ENCODE measurements at regions not wholly inside any gene's neighbourhood (a gene's known extent, or its start where the extent isn't known, plus 50 kb on each side); places are given as distances from the start of the nearest gene placed in this dataset.

- no peak for DNase-seq (ENCODE audit: low spot score)
- in situ Hi-C loops (cut with MboI; ENCODE audit: low pct_unique_long_range_greater_than_20kb, low sequenced_read_pairs, unreplicated experiment), result no loop called here
- TF ChIP-seq, protein P1, sequence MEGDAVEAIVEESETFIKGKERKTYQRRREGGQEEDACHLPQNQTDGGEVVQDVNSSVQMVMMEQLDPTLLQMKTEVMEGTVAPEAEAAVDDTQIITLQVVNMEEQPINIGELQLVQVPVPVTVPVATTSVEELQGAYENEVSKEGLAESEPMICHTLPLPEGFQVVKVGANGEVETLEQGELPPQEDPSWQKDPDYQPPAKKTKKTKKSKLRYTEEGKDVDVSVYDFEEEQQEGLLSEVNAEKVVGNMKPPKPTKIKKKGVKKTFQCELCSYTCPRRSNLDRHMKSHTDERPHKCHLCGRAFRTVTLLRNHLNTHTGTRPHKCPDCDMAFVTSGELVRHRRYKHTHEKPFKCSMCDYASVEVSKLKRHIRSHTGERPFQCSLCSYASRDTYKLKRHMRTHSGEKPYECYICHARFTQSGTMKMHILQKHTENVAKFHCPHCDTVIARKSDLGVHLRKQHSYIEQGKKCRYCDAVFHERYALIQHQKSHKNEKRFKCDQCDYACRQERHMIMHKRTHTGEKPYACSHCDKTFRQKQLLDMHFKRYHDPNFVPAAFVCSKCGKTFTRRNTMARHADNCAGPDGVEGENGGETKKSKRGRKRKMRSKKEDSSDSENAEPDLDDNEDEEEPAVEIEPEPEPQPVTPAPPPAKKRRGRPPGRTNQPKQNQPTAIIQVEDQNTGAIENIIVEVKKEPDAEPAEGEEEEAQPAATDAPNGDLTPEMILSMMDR (IDR thresholded peaks at IDR 0.05; ENCODE audit: extremely low read depth, insufficient read depth, missing control alignments), result no peak
Observed at GRCh38 chr5:174239718-174240117, 194.2 kb downstream of the NSG2 start.

DNA sequence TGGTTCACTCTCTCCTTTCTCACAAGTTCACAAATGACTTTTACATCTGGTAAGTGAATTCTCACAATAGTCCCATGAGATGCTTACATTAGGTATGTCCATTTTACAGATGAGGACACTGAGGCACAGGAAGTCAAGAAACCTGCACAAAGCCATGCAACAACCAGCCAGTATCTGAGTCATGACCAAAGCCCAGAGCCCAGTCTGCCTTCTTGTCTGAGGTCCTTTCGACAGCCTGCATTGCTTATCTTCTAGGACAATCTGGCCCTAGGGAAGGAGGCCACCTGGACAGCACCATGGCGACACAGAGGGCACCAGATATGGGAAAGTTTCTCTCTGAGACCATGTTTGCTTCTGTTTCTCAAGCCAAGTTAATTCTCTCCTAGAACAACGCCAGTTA lies 197.1 kb downstream of the NSG2 start:
- DNase-seq (ENCODE audit: low spot score), result no peak
- TF ChIP-seq, protein P1 (IDR thresholded peaks at IDR 0.05; ENCODE audit: extremely low read depth, insufficient read depth, missing control alignments), result no peak
- in situ Hi-C loops (cut with MboI; ENCODE audit: low pct_unique_long_range_greater_than_20kb, low sequenced_read_pairs, unreplicated experiment), result no loop called here

- DNase-seq (ENCODE audit: low spot score), result no peak
- in situ Hi-C loops (cut with MboI; ENCODE audit: low pct_unique_long_range_greater_than_20kb, low sequenced_read_pairs, unreplicated experiment), result no loop called here
- TF ChIP-seq, protein P1 (IDR thresholded peaks at IDR 0.05; ENCODE audit: extremely low read depth, insufficient read depth, missing control alignments), result no peak
Observed at GRCh38 chr5:174243904-174244303, 198.4 kb downstream of the NSG2 start.

- in situ Hi-C loops (cut with MboI; ENCODE audit: low pct_unique_long_range_greater_than_20kb, low sequenced_read_pairs, unreplicated experiment), result no loop called here
- DNase-seq (ENCODE audit: low spot score), result no peak
- TF ChIP-seq, protein P1 (IDR thresholded peaks at IDR 0.05; ENCODE audit: extremely low read depth, insufficient read depth, missing control alignments), result no peak
Observed at GRCh38 chr5:174245516-174246075, 200.1 kb downstream of the NSG2 start.

- TF ChIP-seq, protein P1 (IDR thresholded peaks at IDR 0.05; ENCODE audit: extremely low read depth, insufficient read depth, missing control alignments), result no peak
- no peak for DNase-seq (ENCODE audit: low spot score)
- in situ Hi-C loops (cut with MboI; ENCODE audit: low pct_unique_long_range_greater_than_20kb, low sequenced_read_pairs, unreplicated experiment), result no loop called here
Observed at GRCh38 chr5:174246743-174247142, 201.2 kb downstream of the NSG2 start.

GRCh38 chr5:174247301-174247700 lies 201.8 kb downstream of the NSG2 start:
- no peak for DNase-seq (ENCODE audit: low spot score)
- in situ Hi-C loops (cut with MboI; ENCODE audit: low pct_unique_long_range_greater_than_20kb, low sequenced_read_pairs, unreplicated experiment), result no loop called here
- TF ChIP-seq, protein P1 (IDR thresholded peaks at IDR 0.05; ENCODE audit: extremely low read depth, insufficient read depth, missing control alignments), result no peak
